OCI-LY1 (cell line): ENCODE measurements at regions not wholly inside any gene's neighbourhood (a gene's known extent, or its start where the extent isn't known, plus 50 kb on each side); places are given as distances from the start of the nearest gene placed in this dataset.
"Not testable (repeated sequence)": the region's sequence is repeated elsewhere in the genome, so short reads cannot be mapped to it uniquely, and the experiment has no call there.

Experiments
- CTCF ChIP-seq: fragments of 200-600 bp; sonication (generic), shearing (Covaris generic); IDR thresholded peaks from 2 replicates; pipeline ENCODE4 v1.5.1; 2017; ENCODE audit warnings: mild to moderate bottlenecking, antibody characterized with exemption, low read length, moderate library complexity, mixed read lengths
- EZH2 ChIP-seq: fragments of 200-600 bp; sonication (generic), shearing (Covaris generic); IDR thresholded peaks from 2 replicates; pipeline ENCODE4 v1.8.0; 2017; ENCODE audit warnings: borderline replicate concordance, mixed run types, mild to moderate bottlenecking, antibody characterized with exemption, low read length, moderate library complexity, mixed read lengths

- not testable (repeated sequence) for TF ChIP-seq CTCF, EZH2
These were observed 365.8 kb downstream of the SPRY2 start for GRCh38 chr13:79974935-79975650.
